GM12878 (cell line): ENCODE measurements at regions not wholly inside any gene's neighbourhood (a gene's known extent, or its start where the extent isn't known, plus 50 kb on each side); places are given as distances from the start of the nearest gene placed in this dataset.

Experiments
- ATAC-seq: fragments of 200-7000 bp; cut with Tn5 transposase; 3 replicates; pipeline ENCODE4 v1.9.1; 2020; ENCODE audit warnings: mild to moderate bottlenecking, moderate library complexity
- BruUV-seq: library from RNA; stranded (reverse); fragments of 400-500 nt; replicated peaks from 2 replicates; lab custom pipeline; 2021; lab: Mats Ljungman, UMichigan
- CTCF ChIA-PET: fragments of 300-600 bp; sonication (Branson Sonifier 250); formaldehyde crosslinking; extraction: SDS; loops from one replicate; lab custom pipeline; 2021; ENCODE audit warnings: inconsistent platforms; lab: Yijun Ruan, JAX
- POLR2A ChIA-PET: fragments of 350-600 bp; formaldehyde crosslinking; extraction: SDS; loops from one replicate; lab custom pipeline; 2021; ENCODE audit warnings: inconsistent platforms; lab: Charles Lee
- RAD21 ChIA-PET: fragments of 300-600 bp; sonication (Branson Sonifier 250); formaldehyde crosslinking; loops from one replicate; lab custom pipeline; 2023; ENCODE audit warnings: antibody characterized with exemption; ENCODE audit not compliant: unreplicated experiment; lab: Charles Lee
- SMC1A ChIA-PET: fragments of 300-600 bp; sonication (Branson Sonifier 250); formaldehyde crosslinking; loops from one replicate; lab custom pipeline; 2023; ENCODE audit not compliant: unreplicated experiment, uncharacterized antibody; lab: Charles Lee
- DNase-seq: peaks from one replicate; pipeline ENCODE4 v3.0.0-alpha.2; 2011; ENCODE audit warnings: low read depth, low spot score
- FAIRE-seq: peaks from 3 replicates; lab custom pipeline; 2011; peaks lifted over from hg19 to GRCh38; lab: Jason Lieb, UNC
- H2AFZ ChIP-seq: 2 replicates; pipeline ENCODE4 v1.6.0; 2011; ENCODE audit warnings: low read depth, low read length, control low read depth; ENCODE audit not compliant: control insufficient read depth
- H3K27ac ChIP-seq: 2 replicates; pipeline ENCODE4 v1.5.1; 2011; ENCODE audit warnings: control low read depth; ENCODE audit not compliant: control insufficient read depth, insufficient read depth
- H3K27me3 ChIP-seq, 2 experiments: replicated peaks in 1 of 2; 2 replicates each; pipeline versions ENCODE4 v1.6.0 to v1.6.1; 2011; ENCODE audit warnings: low read length in 1 of 2; ENCODE audit not compliant: control insufficient read depth in 2 of 2, insufficient read depth in 2 of 2
- H3K36me3 ChIP-seq, 2 experiments: 2 replicates each; pipeline ENCODE4 v1.5.1; 2011; ENCODE audit warnings: low read length in 1 of 2; ENCODE audit not compliant: control insufficient read depth in 2 of 2, insufficient read depth in 2 of 2
- H3K4me1 ChIP-seq: 2 replicates; pipeline ENCODE4 v1.6.1; 2011; ENCODE audit warnings: mild to moderate bottlenecking, low read length, moderate library complexity, mixed read lengths; ENCODE audit not compliant: control insufficient read depth, insufficient read depth
- H3K4me2 ChIP-seq: 2 replicates; pipeline ENCODE4 v1.6.0; 2011; ENCODE audit warnings: control low read depth; ENCODE audit not compliant: control insufficient read depth, insufficient read depth
- H3K4me3 ChIP-seq: fragments of 200-600 bp; sonication (generic); 2 replicates; pipeline ENCODE4 v1.5.1; 2016
- H3K79me2 ChIP-seq: 2 replicates; pipeline ENCODE4 v1.6.0; 2011; ENCODE audit warnings: low read length; ENCODE audit not compliant: control insufficient read depth, insufficient read depth
- H3K9ac ChIP-seq: 2 replicates; pipeline ENCODE4 v1.8.0; 2011; ENCODE audit warnings: low read length, control low read depth, mixed read lengths; ENCODE audit not compliant: control insufficient read depth, insufficient read depth
- H3K9me3 ChIP-seq: replicated peaks from 3 replicates; pipeline ENCODE4 v1.5.1; 2011; ENCODE audit warnings: mild to moderate bottlenecking, low read length; ENCODE audit not compliant: control insufficient read depth, insufficient read depth
- H4K20me1 ChIP-seq: 2 replicates; pipeline ENCODE4 v1.6.0; 2011; ENCODE audit not compliant: control insufficient read depth, insufficient read depth
- ATF2 ChIP-seq: IDR thresholded peaks from 2 replicates; pipeline ENCODE4 v1.6.1; 2012; ENCODE audit warnings: low read length, inconsistent platforms
- CHD4 ChIP-seq: fragments of 200-600 bp; sonication (generic); IDR thresholded peaks from 2 replicates; pipeline ENCODE4 v1.6.1; 2016; ENCODE audit warnings: mild to moderate bottlenecking
- CUX1 ChIP-seq: IDR thresholded peaks from 2 replicates; pipeline ENCODE4 v1.6.1; 2012; ENCODE audit warnings: improper control_type of control experiment, low read depth, low read length; ENCODE audit not compliant: insufficient replicate concordance
- ELK1 ChIP-seq: IDR thresholded peaks from 2 replicates; pipeline ENCODE4 v1.6.1; 2012; ENCODE audit warnings: low read depth, low read length, improper control_type of control experiment
- FOXM1 ChIP-seq: IDR thresholded peaks from 2 replicates; pipeline ENCODE4 v1.6.1; 2012; ENCODE audit warnings: low read depth, mild to moderate bottlenecking, inconsistent platforms, low read length, moderate library complexity
- IKZF1 ChIP-seq: fragments of 450-650 bp; conservative IDR thresholded peaks from 2 replicates; pipeline ENCODE4 v1.6.1; 2017; ENCODE audit warnings: antibody characterized with exemption, mild to moderate bottlenecking
- JUNB ChIP-seq: IDR thresholded peaks from 2 replicates; pipeline ENCODE4 v1.6.1; 2016; ENCODE audit warnings: antibody characterized with exemption, mild to moderate bottlenecking
- NFIC ChIP-seq: IDR thresholded peaks from 2 replicates; pipeline ENCODE4 v1.6.1; 2012; ENCODE audit warnings: low read depth, mild to moderate bottlenecking, inconsistent platforms, low read length, moderate library complexity
- NFYA ChIP-seq: IDR thresholded peaks from 2 replicates; pipeline ENCODE4 v1.6.1; 2011; ENCODE audit warnings: low read depth, mild to moderate bottlenecking, low read length, improper control_type of control experiment, borderline replicate concordance
- NR2F1 ChIP-seq: fragments of 450-650 bp; conservative IDR thresholded peaks from 2 replicates; pipeline ENCODE4 v1.6.1; 2017; ENCODE audit warnings: mild to moderate bottlenecking
- RELB ChIP-seq: fragments of 450-650 bp; IDR thresholded peaks from 2 replicates; pipeline ENCODE4 v1.6.1; 2017; ENCODE audit warnings: low read depth, mild to moderate bottlenecking, moderate library complexity
- TCF12 ChIP-seq: IDR thresholded peaks from 2 replicates; pipeline ENCODE4 v1.6.1; 2011; ENCODE audit warnings: low read depth, mild to moderate bottlenecking, low read length
- WGBS: methylation state at CpG from one replicate; pipeline ENCODE4 v1.1.6; 2016; ENCODE audit warnings: low lambda C conversion rate; ENCODE audit not compliant: insufficient replicate concordance, insufficient coverage; ENCODE audit errors: missing lambda C conversion rate; 5-methylcytosine and 5-hydroxymethylcytosine counted together
- in situ Hi-C: fragments of 300-500 bp; cut with MboI; formaldehyde crosslinking; loops from 9 replicates; pipeline ENCODE4 v1.14.3; 2018; ENCODE audit warnings: mixed read lengths
- intact Hi-C: fragments of 100-400 bp; cut with micrococcal nuclease; formaldehyde crosslinking; loops from one replicate; pipeline ENCODE4 v1.14.2; 2022; ENCODE audit not compliant: unreplicated experiment

- TF ChIP-seq ATF2: no peak
- peak; percentile 63 for TF ChIP-seq IKZF1
- TF ChIP-seq NFIC: peak; percentile 67; the same call in 1 of the 2 replicates
- TF ChIP-seq TCF12: no peak
- no peak for TF ChIP-seq NFYA
- peak; percentile 51; the same call in 1 of the 2 replicates for TF ChIP-seq JUNB
- no peak for TF ChIP-seq FOXM1
- TF ChIP-seq RELB: peak; percentile 42; the same call in 1 of the 2 replicates
- TF ChIP-seq NR2F1: no peak
- no peak for TF ChIP-seq CHD4
Observed at GRCh38 chr9:99634186-99634585, 187.5 kb upstream of the NR4A3 start (continued).

- Histone ChIP-seq H3K27ac (no peak overlapping the region), H3K4me1 (peaks cover 7% of the 10 kb centered on the region), H2AFZ (no peak overlapping the region), H4K20me1 (no peaks in the 10 kb centered on the region), H3K4me3 (no peak overlapping the region), H3K27me3 (no peaks in the 10 kb centered on the region), H3K36me3 (no peaks in the 10 kb centered on the region), H3K4me2 (no peak overlapping the region), H3K9ac (no peak overlapping the region), H3K9me3 (no peaks in the 10 kb centered on the region), H3K79me2 (no peaks in the 10 kb centered on the region)
- FAIRE-seq (no peak), ATAC-seq (no peak), DNase-seq (no peak)
- in situ Hi-C loops (no loop called here), intact Hi-C loops (no loop called here)
- no TSS peak for BruUV-seq
- ChIA-PET SMC1A (interaction anchor here (0.8 to 2.3 kb wide), 5 partner anchors 10 to 392 kb away, joined by 3 to 9 read pairs (median 3); no protein-coding TSS in a partner anchor), CTCF (no interaction called here), POLR2A (interaction anchor here (0.7 kb wide), 1 partner anchor 42 kb away, joined by 3 read pairs; no protein-coding TSS in a partner anchor), RAD21 (interaction anchor here (0.8 kb wide), 1 partner anchor 15 kb away, joined by 3 read pairs; no protein-coding TSS in a partner anchor)
- 73% methylated on average over 3 of the region's 3 CpGs for WGBS
- TF ChIP-seq RELB: no peak
- no peak for TF ChIP-seq ELK1
- no peak for TF ChIP-seq CUX1
Observed at GRCh38 chr9:99635032-99635431, 186.7 kb upstream of the NR4A3 start.
